H1 (cell line): ENCODE measurements at regions not wholly inside any gene's neighbourhood (a gene's known extent, or its start where the extent isn't known, plus 50 kb on each side); places are given as distances from the start of the nearest gene placed in this dataset.

Experiments
- KDM5A ChIP-seq: fragments of 200-600 bp; IDR thresholded peaks from 2 replicates; pipeline ENCODE4 v1.7.1; 2012; ENCODE audit warnings: mild to moderate bottlenecking, low read length, inconsistent platforms, mixed read lengths
- MAFK ChIP-seq: IDR thresholded peaks from 2 replicates; pipeline ENCODE4 v1.6.1; 2012; ENCODE audit warnings: low read depth, mild to moderate bottlenecking, improper control_type of control experiment, low read length
- POLR2AphosphoS5 ChIP-seq: IDR thresholded peaks from 2 replicates; pipeline ENCODE4 v1.6.1; 2011; ENCODE audit warnings: low read depth, low read length
- TEAD4 ChIP-seq: IDR thresholded peaks from 2 replicates; pipeline ENCODE4 v1.6.1; 2012; ENCODE audit warnings: low read depth, low read length, inconsistent platforms, mixed read lengths

DNA sequence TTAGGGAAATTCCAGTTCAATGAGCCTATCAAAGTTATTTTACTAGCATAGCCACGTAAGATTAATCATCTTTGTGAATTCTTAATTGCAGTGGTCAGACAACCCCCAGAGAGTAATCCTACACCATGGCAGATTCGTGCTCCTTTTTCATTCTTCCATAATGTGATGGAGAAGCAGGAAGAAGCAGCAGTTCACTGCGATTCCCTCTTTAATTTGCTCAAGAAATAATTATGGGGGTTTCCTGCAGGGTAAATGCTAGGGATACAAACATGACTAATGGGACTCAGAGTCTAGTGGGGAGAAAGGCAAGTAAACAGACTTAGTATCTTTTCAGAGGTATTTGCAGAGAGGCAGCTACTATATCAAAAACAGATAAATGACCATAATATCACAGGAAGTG lies 175.8 kb upstream of the HNRNPA3 start (continued):
- TF ChIP-seq MAFK (no peak), TEAD4 (no peak), KDM5A (no peak), POLR2AphosphoS5 (no peak)
